ENCODE measurements at regions not wholly inside any gene's neighbourhood (a gene's known extent, or its start where the extent isn't known, plus 50 kb on each side); places are given as distances from the start of the nearest gene placed in this dataset.
A peak's percentile ranks its signal among the peaks of the same experiment; 100 is the strongest.
"Not testable (repeated sequence)": the region's sequence is repeated elsewhere in the genome, so short reads cannot be mapped to it uniquely, and the experiment has no call there.

DNA sequence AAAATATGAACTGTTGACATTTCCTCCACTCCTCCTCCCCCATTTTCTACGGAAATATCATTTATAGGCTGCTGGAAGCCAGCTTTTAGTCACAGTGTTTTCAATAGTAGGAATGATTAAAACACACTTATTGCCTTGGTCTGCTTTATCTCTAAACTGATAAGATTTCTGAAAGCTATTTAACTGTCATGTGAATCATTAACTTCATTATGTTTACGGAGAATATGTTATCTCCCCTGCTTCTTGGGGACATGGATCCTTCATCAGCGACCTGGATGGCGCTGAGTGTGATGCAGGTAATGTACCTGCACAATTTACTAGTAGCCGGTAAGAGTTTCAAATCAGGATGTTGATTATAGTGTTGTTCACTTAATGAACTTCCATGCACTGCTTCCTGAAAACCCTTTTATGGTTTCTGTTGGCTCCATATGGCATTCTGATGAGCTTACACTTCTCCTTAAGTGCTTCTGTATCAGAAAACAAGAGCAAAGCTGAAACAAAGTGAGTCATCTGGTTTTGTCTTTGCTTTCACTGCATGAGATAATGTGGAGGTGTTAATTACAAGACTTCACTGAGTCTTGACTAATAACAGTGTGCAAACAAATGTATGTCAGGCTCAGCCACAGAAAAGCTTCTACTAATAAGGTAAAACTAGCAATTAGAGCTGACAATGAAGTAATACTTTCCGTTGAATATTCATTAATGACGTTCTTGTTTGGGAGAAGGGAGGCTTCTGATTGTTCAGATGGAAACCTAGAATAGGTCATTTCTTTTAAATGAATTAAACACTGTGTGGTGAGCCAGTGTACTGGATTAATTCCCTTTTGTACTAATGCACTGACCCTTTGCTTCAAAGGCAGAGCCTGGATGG is 162.4 kb upstream of the ZNF608 start:
- intact Hi-C loops (cut with DNase I), result no loop called here
- Histone ChIP-seq H3K9me3 (no peaks in the 10 kb centered on the region), H3K4me1 (peaks cover 38% of the 10 kb centered on the region), H3K4me3 (no peak overlapping the region), H3K36me3 (no peaks in the 10 kb centered on the region), H3K27ac (no peak overlapping the region), H3K27me3 (ENCODE audit: low read depth) (no peaks in the 10 kb centered on the region)
- DNase-seq (no peak), ATAC-seq (no peak)
- TF ChIP-seq, protein P1, sequence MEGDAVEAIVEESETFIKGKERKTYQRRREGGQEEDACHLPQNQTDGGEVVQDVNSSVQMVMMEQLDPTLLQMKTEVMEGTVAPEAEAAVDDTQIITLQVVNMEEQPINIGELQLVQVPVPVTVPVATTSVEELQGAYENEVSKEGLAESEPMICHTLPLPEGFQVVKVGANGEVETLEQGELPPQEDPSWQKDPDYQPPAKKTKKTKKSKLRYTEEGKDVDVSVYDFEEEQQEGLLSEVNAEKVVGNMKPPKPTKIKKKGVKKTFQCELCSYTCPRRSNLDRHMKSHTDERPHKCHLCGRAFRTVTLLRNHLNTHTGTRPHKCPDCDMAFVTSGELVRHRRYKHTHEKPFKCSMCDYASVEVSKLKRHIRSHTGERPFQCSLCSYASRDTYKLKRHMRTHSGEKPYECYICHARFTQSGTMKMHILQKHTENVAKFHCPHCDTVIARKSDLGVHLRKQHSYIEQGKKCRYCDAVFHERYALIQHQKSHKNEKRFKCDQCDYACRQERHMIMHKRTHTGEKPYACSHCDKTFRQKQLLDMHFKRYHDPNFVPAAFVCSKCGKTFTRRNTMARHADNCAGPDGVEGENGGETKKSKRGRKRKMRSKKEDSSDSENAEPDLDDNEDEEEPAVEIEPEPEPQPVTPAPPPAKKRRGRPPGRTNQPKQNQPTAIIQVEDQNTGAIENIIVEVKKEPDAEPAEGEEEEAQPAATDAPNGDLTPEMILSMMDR (IDR thresholded peaks at IDR 0.05), result no peak

DNA sequence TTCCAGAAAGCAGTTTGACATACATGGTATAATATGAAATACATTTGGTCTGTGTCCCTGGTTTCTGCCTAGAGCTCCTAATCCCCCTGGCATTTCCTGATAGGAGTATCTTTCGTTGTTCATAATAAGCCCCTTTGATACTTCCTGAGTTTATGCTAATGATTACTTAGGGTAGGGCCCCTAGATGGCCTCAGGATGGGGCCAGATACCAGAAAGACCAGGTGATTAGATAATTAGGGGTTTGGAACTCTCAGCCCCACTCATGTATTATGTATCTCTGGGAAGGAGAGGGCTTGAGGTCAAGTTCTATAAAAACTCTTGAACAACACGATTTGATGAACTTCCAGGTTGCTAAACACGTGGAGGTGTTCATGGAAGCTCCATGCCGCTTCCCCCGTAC is 163.3 kb upstream of the ZNF608 start:
- intact Hi-C loops (cut with DNase I), result no loop called here
- ATAC-seq (no peak), DNase-seq (no peak)
- no peak overlapping the region for H3K27ac ChIP-seq
- no peak overlapping the region for H3K4me3 ChIP-seq
- H3K27me3 ChIP-seq (ENCODE audit: low read depth), result no peaks in the 10 kb centered on the region
- H3K9me3 ChIP-seq, result no peaks in the 10 kb centered on the region
- TF ChIP-seq, protein P1 (IDR thresholded peaks at IDR 0.05), result no peak
- no peaks in the 10 kb centered on the region for H3K36me3 ChIP-seq
- peaks cover 38% of the 10 kb centered on the region for H3K4me1 ChIP-seq

DNA sequence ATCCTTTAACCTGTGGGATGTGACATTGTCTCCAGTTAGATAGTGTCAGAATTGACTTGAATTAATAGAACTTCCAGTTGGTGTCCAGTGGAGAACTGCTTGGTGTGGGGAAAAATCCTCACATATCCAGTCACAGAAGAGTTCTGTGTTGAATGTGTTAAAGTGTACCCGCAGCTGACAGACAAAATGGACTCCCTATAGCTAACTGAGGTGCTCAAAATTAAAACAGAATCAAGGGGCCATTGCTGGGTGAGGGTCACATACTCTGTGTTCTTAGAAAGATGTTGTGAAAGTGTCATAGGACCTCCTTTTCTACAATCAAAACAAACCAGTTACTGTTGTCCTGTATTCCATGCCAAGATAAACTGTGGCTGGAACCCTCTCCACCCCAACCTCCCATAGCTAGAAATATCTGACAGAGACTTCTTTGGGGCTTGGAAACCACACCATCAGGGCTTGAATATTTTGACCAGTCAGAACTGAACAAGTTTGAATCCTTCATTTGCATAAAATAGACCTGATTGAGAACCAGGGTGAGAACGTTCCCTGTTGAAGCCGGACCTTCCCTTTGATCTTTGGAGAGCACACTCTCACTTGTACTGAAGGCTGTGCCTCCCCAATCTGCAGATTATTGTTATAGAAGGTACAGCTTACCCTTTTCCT is 164.0 kb upstream of the ZNF608 start:
- H3K4me1 ChIP-seq, result peaks cover 38% of the 10 kb centered on the region
- H3K27ac ChIP-seq, result no peak overlapping the region
- TF ChIP-seq, protein P1 (IDR thresholded peaks at IDR 0.05), result no peak
- H3K27me3 ChIP-seq (ENCODE audit: low read depth), result no peaks in the 10 kb centered on the region
- DNase-seq (no peak), ATAC-seq (no peak)
- intact Hi-C loops (cut with DNase I), result no loop called here
- no peaks in the 10 kb centered on the region for H3K36me3 ChIP-seq
- no peak overlapping the region for H3K4me3 ChIP-seq
- no peaks in the 10 kb centered on the region for H3K9me3 ChIP-seq

DNA sequence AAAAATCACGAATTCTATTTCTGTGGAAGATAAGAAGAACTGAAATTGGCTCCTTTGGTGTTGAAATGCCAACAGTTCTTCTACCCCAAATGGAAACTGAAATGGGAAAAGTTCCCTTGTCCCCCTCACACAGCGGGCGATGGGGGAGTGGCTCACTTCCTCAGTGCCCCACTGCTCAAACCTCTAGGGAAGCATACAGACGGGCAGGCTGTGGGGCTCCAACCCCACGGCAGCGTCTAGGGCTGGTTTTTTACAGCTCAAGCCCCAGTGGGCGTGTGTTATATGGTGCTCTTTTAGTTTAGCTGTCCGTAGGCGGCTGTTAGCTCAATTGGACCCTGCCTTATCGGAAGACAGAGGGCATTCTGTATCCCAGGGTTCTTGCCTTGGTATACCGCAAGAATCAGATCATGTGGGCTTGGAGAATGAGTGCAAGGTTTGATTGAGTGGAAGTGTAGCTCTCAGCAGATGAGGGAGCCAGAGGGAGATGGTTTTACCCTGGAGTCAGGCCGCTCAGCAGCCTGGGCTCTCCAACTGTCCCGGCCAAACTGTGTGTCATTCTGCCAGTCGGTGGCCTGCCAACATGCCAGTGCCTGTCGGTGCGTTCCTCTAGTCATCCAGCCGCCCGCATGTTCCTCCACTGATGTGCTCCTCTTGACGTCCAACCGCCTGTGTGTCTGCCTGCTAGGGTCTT is 166.3 kb upstream of the ZNF608 start:
- Histone ChIP-seq H3K27me3 (ENCODE audit: low read depth) (no peaks in the 10 kb centered on the region), H3K9me3 (no peaks in the 10 kb centered on the region), H3K4me3 (no peak overlapping the region), H3K36me3 (no peaks in the 10 kb centered on the region), H3K4me1 (peaks cover 16% of the 10 kb centered on the region), H3K27ac (no peak overlapping the region)
- ATAC-seq, result peak in 1 of 2 donors; percentile 32
- DNase-seq, result no peak
- TF ChIP-seq, protein P1 (IDR thresholded peaks at IDR 0.05), result no peak
- intact Hi-C loops (cut with DNase I), result no loop called here

DNA sequence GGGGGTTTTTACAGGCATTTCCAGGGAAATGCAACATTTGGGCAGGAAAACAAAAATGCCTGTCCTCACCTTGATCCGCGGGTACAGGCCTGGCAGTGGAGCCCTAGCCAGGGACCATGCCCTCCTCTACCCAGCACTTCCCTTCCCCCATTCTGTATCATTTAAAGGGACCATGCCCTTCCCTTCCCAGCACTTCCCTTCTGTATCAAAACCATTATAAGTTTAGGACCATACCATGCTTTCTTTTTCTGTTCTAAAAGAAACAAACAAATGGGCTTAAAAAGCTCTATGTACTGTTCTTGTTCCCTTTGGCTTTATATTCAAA is 166.9 kb upstream of the ZNF608 start:
- TF ChIP-seq, protein P1 (IDR thresholded peaks at IDR 0.05), result no peak
- no peaks in the 10 kb centered on the region for H3K27me3 ChIP-seq (ENCODE audit: low read depth)
- intact Hi-C loops (cut with DNase I), result no loop called here
- no peak for DNase-seq
- peaks cover 11% of the 10 kb centered on the region for H3K4me1 ChIP-seq
- H3K9me3 ChIP-seq, result no peaks in the 10 kb centered on the region
- no peak overlapping the region for H3K27ac ChIP-seq
- ATAC-seq, result no peak
- no peak overlapping the region for H3K4me3 ChIP-seq
- no peaks in the 10 kb centered on the region for H3K36me3 ChIP-seq

DNA sequence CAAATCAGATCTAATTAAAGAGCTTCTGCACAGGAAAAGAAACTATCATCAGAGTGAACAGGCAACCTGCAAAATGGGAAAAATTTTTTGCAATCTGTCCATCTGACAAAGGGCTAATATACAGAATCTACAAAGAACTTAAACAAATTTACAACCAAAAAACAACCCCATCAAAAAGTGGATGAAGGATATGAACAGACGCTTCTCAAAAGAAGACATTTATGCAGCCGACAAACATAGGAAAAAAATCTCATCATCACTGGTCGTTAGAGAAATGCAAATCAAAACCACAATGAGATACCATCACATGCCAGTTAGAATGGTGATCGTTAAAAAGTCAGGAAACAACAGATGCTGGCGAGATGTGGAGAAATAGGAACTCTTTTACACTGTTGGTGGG is 169.9 kb upstream of the ZNF608 start:
- H3K27ac ChIP-seq; intact Hi-C loops (cut with DNase I); ATAC-seq; H3K36me3 ChIP-seq; DNase-seq; H3K4me3 ChIP-seq; H3K27me3 ChIP-seq (ENCODE audit: low read depth); H3K9me3 ChIP-seq; H3K4me1 ChIP-seq: not testable (repeated sequence)
